HepG2 (cell line): ENCODE measurements at regions not wholly inside any gene's neighbourhood (a gene's known extent, or its start where the extent isn't known, plus 50 kb on each side); places are given as distances from the start of the nearest gene placed in this dataset.

Experiments used
- BRD4 ChIP-seq: sonication (generic); formaldehyde crosslinking; IDR thresholded peaks from 2 replicates; pipeline ENCODE4 v1.4.0; 2020; ENCODE audit warnings: missing genetic modification reagents
- CAMTA2 ChIP-seq: sonication (generic); formaldehyde crosslinking; IDR thresholded peaks from 2 replicates; pipeline ENCODE4 v1.4.0; 2020; ENCODE audit warnings: mild to moderate bottlenecking, missing genetic modification reagents, borderline replicate concordance
- ETV6 ChIP-seq: sonication (generic); formaldehyde crosslinking; conservative IDR thresholded peaks from 2 replicates; pipeline ENCODE4 v1.4.0; 2020; ENCODE audit warnings: missing genetic modification reagents
- HNRNPLL ChIP-seq: fragments of 200-400 bp; formaldehyde crosslinking; IDR thresholded peaks from 2 replicates; pipeline ENCODE4 v1.6.1; 2017; ENCODE audit warnings: mild to moderate bottlenecking, low read depth, low read length; ENCODE audit not compliant: poor library complexity, severe bottlenecking
- NFYB ChIP-seq: sonication (generic); formaldehyde crosslinking; IDR thresholded peaks from 2 replicates; pipeline ENCODE4 v1.4.0; 2020; ENCODE audit warnings: missing genetic modification reagents
- PBX3 ChIP-seq: sonication (generic); formaldehyde crosslinking; IDR thresholded peaks from 2 replicates; pipeline ENCODE4 v1.8.1; 2023; ENCODE audit warnings: missing genetic modification reagents, inconsistent platforms, borderline replicate concordance
- SIN3A ChIP-seq: IDR thresholded peaks from 2 replicates; pipeline ENCODE4 v1.6.1; 2011; ENCODE audit warnings: low read depth, mild to moderate bottlenecking, control low read depth, low read length, borderline replicate concordance
- TBP ChIP-seq: sonication (generic); formaldehyde crosslinking; IDR thresholded peaks from 2 replicates; pipeline ENCODE4 v1.5.0; 2020; ENCODE audit warnings: missing genetic modification reagents
- ZNF569 ChIP-seq: sonication (generic); formaldehyde crosslinking; IDR thresholded peaks from 2 replicates; pipeline ENCODE4 v1.5.0; 2020; ENCODE audit warnings: mild to moderate bottlenecking, missing genetic modification reagents, moderate library complexity, borderline replicate concordance
- ZNF609 ChIP-seq: sonication (generic); formaldehyde crosslinking; IDR thresholded peaks from 2 replicates; pipeline ENCODE4 v1.4.0; 2020; ENCODE audit warnings: mild to moderate bottlenecking, missing genetic modification reagents, borderline replicate concordance
- ZNF782 ChIP-seq: sonication (generic); formaldehyde crosslinking; IDR thresholded peaks from 2 replicates; pipeline ENCODE4 v1.4.0; 2020; ENCODE audit warnings: missing genetic modification reagents, mild to moderate bottlenecking, borderline replicate concordance
- TF ChIP-seq, protein P1 (sequence below): sonication (generic); formaldehyde crosslinking; IDR thresholded peaks from 2 replicates; pipeline ENCODE4 v1.9.0; 2021; ENCODE audit warnings: missing genetic modification reagents, borderline replicate concordance
- TF ChIP-seq, protein P2 (sequence below): sonication (generic); formaldehyde crosslinking; IDR thresholded peaks from 2 replicates; pipeline ENCODE4 v1.5.0; 2020; ENCODE audit warnings: mild to moderate bottlenecking, missing genetic modification reagents, moderate library complexity

DNA sequence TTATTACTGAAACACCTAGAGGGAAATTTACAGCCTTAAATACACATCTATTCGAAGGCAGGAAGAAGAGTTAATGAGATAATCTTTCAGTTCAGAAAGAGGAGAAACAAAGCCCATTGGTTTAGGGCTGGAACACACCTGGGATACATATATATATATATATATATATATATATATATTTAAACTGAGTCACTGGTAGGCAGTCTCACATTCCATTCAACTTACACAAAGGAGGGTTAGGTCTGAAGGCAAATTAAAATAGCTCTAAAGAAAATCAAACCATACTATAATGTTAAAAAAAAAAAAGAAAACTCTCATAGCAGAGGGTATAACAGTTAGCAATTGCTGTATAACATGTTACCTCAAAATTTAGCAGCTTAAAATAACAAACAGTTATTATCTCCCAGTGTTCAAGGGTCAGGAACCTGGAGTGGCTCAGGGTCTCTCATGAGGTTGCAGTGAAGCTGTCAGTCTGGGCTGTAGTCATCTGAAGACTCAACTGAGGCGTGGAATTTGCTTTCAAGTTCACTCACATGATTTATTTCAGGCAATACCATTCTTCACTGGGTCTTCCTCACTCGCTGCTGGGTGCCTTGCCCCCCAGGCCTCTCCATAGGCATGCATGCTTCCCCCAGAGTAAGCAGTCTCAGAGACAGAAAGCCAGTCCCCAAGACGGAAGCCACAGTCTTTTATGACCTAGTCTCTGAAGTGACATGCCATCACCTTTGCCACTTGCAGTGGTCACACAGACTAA lies 332.8 kb downstream of the NSG2 start:
- TF ChIP-seq, protein P1, sequence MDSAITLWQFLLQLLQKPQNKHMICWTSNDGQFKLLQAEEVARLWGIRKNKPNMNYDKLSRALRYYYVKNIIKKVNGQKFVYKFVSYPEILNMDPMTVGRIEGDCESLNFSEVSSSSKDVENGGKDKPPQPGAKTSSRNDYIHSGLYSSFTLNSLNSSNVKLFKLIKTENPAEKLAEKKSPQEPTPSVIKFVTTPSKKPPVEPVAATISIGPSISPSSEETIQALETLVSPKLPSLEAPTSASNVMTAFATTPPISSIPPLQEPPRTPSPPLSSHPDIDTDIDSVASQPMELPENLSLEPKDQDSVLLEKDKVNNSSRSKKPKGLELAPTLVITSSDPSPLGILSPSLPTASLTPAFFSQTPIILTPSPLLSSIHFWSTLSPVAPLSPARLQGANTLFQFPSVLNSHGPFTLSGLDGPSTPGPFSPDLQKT = no peak
- TF ChIP-seq ETV6 (CRISPR knock-in tag) = no peak
- no peak for TF ChIP-seq SIN3A
- TF ChIP-seq ZNF609 = no peak
- TF ChIP-seq ZNF782 (CRISPR knock-in tag) = no peak
- TF ChIP-seq, protein P2, sequence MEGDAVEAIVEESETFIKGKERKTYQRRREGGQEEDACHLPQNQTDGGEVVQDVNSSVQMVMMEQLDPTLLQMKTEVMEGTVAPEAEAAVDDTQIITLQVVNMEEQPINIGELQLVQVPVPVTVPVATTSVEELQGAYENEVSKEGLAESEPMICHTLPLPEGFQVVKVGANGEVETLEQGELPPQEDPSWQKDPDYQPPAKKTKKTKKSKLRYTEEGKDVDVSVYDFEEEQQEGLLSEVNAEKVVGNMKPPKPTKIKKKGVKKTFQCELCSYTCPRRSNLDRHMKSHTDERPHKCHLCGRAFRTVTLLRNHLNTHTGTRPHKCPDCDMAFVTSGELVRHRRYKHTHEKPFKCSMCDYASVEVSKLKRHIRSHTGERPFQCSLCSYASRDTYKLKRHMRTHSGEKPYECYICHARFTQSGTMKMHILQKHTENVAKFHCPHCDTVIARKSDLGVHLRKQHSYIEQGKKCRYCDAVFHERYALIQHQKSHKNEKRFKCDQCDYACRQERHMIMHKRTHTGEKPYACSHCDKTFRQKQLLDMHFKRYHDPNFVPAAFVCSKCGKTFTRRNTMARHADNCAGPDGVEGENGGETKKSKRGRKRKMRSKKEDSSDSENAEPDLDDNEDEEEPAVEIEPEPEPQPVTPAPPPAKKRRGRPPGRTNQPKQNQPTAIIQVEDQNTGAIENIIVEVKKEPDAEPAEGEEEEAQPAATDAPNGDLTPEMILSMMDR (CRISPR knock-in tag) = no peak
- no peak for TF ChIP-seq BRD4 (CRISPR knock-in tag)
- no peak for TF ChIP-seq ZNF569 (CRISPR knock-in tag)
- TF ChIP-seq TBP = no peak
- no peak for TF ChIP-seq CAMTA2 (CRISPR knock-in tag)
- no peak for TF ChIP-seq HNRNPLL
- no peak for TF ChIP-seq PBX3
- no peak for TF ChIP-seq NFYB
